SK-N-SH treated with all-trans-retinoic acid at 6 μM for 48 hours (cell line): ENCODE measurements at regions not wholly inside any gene's neighbourhood (a gene's known extent, or its start where the extent isn't known, plus 50 kb on each side); places are given as distances from the start of the nearest gene placed in this dataset.

Experiments used
- ARNTL ChIP-seq: fragments of 450-650 bp; formaldehyde crosslinking; IDR thresholded peaks from 2 replicates; pipeline ENCODE4 v1.5.0; 2020; ENCODE audit warnings: low read depth, mild to moderate bottlenecking, moderate library complexity, borderline replicate concordance
- CSDC2 ChIP-seq: fragments of 250-450 bp; sonication (Bioruptor Pico); IDR thresholded peaks from 2 replicates; pipeline ENCODE4 v1.5.0; 2020; ENCODE audit warnings: mild to moderate bottlenecking, moderate library complexity
- GLIS3 ChIP-seq: fragments of 250-450 bp; sonication (Bioruptor Pico); IDR thresholded peaks from 2 replicates; pipeline ENCODE4 v1.5.0; 2020; ENCODE audit warnings: mild to moderate bottlenecking, moderate library complexity
- ISL1 ChIP-seq: fragments of 250-450 bp; sonication (Bioruptor Pico); IDR thresholded peaks from 2 replicates; pipeline ENCODE4 v2.1.2; 2022; ENCODE audit warnings: mild to moderate bottlenecking, moderate library complexity
- OSR1 ChIP-seq: fragments of 250-450 bp; sonication (Bioruptor Pico); IDR thresholded peaks from 2 replicates; pipeline ENCODE4 v1.8.0; 2022; ENCODE audit warnings: moderate library complexity, mild to moderate bottlenecking, inconsistent platforms
- RARB ChIP-seq: fragments of 250-450 bp; sonication (Bioruptor Pico); IDR thresholded peaks from 2 replicates; pipeline ENCODE4 v1.8.0; 2021; ENCODE audit warnings: mild to moderate bottlenecking, moderate library complexity
- TCF4 ChIP-seq: fragments of 250-450 bp; sonication (Bioruptor Pico); IDR thresholded peaks from 2 replicates; pipeline ENCODE4 v1.8.0; 2021; ENCODE audit warnings: mild to moderate bottlenecking, moderate library complexity, borderline replicate concordance
- ZFP3 ChIP-seq: fragments of 250-450 bp; sonication (Bioruptor Pico); IDR thresholded peaks from 2 replicates; pipeline ENCODE4 v1.5.0; 2020; ENCODE audit warnings: mild to moderate bottlenecking, moderate library complexity
- ZFP30 ChIP-seq: fragments of 450-650 bp; formaldehyde crosslinking; IDR thresholded peaks from 2 replicates; pipeline ENCODE4 v1.5.0; 2022; ENCODE audit warnings: mild to moderate bottlenecking, moderate library complexity
- ZNF565 ChIP-seq: fragments of 450-650 bp; formaldehyde crosslinking; conservative IDR thresholded peaks from 2 replicates; pipeline ENCODE4 v1.5.0; 2020; ENCODE audit warnings: low read depth, mild to moderate bottlenecking, moderate library complexity
- ZNF8 ChIP-seq: fragments of 450-650 bp; formaldehyde crosslinking; IDR thresholded peaks from 2 replicates; pipeline ENCODE4 v1.5.0; 2020; ENCODE audit warnings: mild to moderate bottlenecking, moderate library complexity
- TF ChIP-seq, protein P1 (sequence below): fragments of 250-450 bp; sonication (Bioruptor Pico); IDR thresholded peaks from 2 replicates; pipeline ENCODE4 v1.8.0; 2020; ENCODE audit warnings: mild to moderate bottlenecking, moderate library complexity, borderline replicate concordance
- TF ChIP-seq, protein P2 (sequence below): fragments of 250-450 bp; sonication (Bioruptor Pico); IDR thresholded peaks from 2 replicates; pipeline ENCODE4 v1.8.0; 2021; ENCODE audit warnings: low read depth, mild to moderate bottlenecking, moderate library complexity, borderline replicate concordance
- TF ChIP-seq, protein P3 (sequence below): fragments of 250-450 bp; sonication (Bioruptor Pico); IDR thresholded peaks from 2 replicates; pipeline ENCODE4 v1.5.1; 2020; ENCODE audit warnings: low read depth, mild to moderate bottlenecking, moderate library complexity

DNA sequence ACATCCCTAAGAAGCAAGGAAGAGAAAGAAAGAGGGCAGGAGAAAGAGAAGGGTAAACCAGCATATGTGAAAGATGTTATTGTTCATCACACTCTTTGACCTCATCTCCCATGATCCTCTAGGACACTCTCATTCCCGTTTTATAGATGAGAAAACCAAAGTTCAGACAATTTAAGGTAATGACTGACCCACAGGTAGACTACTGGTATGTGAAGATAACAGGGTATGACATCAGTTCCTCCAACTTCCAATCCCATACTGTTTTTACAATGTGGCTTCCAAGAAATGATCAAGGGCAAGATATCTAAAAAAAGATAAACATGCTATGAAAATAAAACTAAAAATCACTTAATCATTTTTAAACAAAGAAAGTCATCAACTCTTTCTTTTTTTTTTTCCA, 95.2 kb upstream of the TNFSF4 start:
- TF ChIP-seq ZFP3 (no peak), ARNTL (CRISPR knock-in tag) (no peak), OSR1 (CRISPR knock-in tag) (no peak), TCF4 (CRISPR knock-in tag) (no peak), GLIS3 (CRISPR knock-in tag) (no peak), ZNF8 (CRISPR knock-in tag) (no peak), ZFP30 (no peak), CSDC2 (CRISPR knock-in tag) (no peak), ZNF565 (CRISPR knock-in tag) (no peak), ISL1 (CRISPR knock-in tag) (no peak), RARB (CRISPR knock-in tag) (no peak)
- TF ChIP-seq, protein P1, sequence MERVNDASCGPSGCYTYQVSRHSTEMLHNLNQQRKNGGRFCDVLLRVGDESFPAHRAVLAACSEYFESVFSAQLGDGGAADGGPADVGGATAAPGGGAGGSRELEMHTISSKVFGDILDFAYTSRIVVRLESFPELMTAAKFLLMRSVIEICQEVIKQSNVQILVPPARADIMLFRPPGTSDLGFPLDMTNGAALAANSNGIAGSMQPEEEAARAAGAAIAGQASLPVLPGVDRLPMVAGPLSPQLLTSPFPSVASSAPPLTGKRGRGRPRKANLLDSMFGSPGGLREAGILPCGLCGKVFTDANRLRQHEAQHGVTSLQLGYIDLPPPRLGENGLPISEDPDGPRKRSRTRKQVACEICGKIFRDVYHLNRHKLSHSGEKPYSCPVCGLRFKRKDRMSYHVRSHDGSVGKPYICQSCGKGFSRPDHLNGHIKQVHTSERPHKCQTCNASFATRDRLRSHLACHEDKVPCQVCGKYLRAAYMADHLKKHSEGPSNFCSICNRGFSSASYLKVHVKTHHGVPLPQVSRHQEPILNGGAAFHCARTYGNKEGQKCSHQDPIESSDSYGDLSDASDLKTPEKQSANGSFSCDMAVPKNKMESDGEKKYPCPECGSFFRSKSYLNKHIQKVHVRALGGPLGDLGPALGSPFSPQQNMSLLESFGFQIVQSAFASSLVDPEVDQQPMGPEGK (CRISPR knock-in tag) = no peak
- TF ChIP-seq, protein P2, sequence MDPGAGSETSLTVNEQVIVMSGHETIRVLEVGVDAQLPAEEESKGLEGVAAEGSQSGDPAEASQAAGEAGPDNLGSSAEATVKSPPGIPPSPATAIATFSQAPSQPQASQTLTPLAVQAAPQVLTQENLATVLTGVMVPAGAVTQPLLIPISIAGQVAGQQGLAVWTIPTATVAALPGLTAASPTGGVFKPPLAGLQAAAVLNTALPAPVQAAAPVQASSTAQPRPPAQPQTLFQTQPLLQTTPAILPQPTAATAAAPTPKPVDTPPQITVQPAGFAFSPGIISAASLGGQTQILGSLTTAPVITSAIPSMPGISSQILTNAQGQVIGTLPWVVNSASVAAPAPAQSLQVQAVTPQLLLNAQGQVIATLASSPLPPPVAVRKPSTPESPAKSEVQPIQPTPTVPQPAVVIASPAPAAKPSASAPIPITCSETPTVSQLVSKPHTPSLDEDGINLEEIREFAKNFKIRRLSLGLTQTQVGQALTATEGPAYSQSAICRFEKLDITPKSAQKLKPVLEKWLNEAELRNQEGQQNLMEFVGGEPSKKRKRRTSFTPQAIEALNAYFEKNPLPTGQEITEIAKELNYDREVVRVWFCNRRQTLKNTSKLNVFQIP (CRISPR knock-in tag) = no peak
- TF ChIP-seq, protein P3, sequence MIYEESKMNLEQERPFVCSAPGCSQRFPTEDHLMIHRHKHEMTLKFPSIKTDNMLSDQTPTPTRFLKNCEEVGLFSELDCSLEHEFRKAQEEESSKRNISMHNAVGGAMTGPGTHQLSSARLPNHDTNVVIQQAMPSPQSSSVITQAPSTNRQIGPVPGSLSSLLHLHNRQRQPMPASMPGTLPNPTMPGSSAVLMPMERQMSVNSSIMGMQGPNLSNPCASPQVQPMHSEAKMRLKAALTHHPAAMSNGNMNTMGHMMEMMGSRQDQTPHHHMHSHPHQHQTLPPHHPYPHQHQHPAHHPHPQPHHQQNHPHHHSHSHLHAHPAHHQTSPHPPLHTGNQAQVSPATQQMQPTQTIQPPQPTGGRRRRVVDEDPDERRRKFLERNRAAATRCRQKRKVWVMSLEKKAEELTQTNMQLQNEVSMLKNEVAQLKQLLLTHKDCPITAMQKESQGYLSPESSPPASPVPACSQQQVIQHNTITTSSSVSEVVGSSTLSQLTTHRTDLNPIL = no peak
